HT1080 (cell line): ENCODE measurements at regions not wholly inside any gene's neighbourhood (a gene's known extent, or its start where the extent isn't known, plus 50 kb on each side); places are given as distances from the start of the nearest gene placed in this dataset. TPM values are rescaled to one million over a fixed set of nuclear protein-coding genes. Genes with fewer than 3 reads are reported as not detected.
A peak's percentile ranks its signal among the peaks of the same experiment; 100 is the strongest.

Experiments
- DNase-seq: peaks from one replicate; pipeline ENCODE4 v3.0.0-alpha.2; 2015; ENCODE audit warnings: low read depth
- small RNA-seq: library from RNA; depleted of rRNA; stranded (forward); fragments of <200 nt; gene quantifications from one replicate; pipeline ENCODE3, GENCODE V24; 2014

- no peak for DNase-seq
Measured at GRCh38 chr1:164949771-164950471, 390.9 kb downstream of the PBX1 start.

- no peak for DNase-seq
Measured at GRCh38 chr1:164948101-164948500, 389.1 kb downstream of the PBX1 start.

GRCh38 chr1:164937291-164937690 lies 378.3 kb downstream of the PBX1 start:
- no peak for DNase-seq

- DNase-seq = no peak
Measured at GRCh38 chr1:164932580-164932979, 373.6 kb downstream of the PBX1 start.

- DNase-seq = no peak
Measured at GRCh38 chr1:164930833-164931232, 371.8 kb downstream of the PBX1 start.

- DNase-seq = peak; percentile 3
Measured at GRCh38 chr1:164930241-164930640, 371.3 kb downstream of the PBX1 start.

- no peak for DNase-seq
Measured at GRCh38 chr1:164928232-164928812, 369.3 kb downstream of the PBX1 start.

- DNase-seq = no peak
Measured at GRCh38 chr1:164926107-164926506, 367.1 kb downstream of the PBX1 start.

- DNase-seq = no peak
Measured at GRCh38 chr1:164922585-164922984, 363.6 kb downstream of the PBX1 start.

- DNase-seq = no peak
Measured at GRCh38 chr1:164921493-164921892, 362.5 kb downstream of the PBX1 start.

GRCh38 chr1:164918140-164918539 lies 359.2 kb downstream of the PBX1 start:
- no peak for DNase-seq

GRCh38 chr1:164914208-164914607 lies 355.2 kb downstream of the PBX1 start:
- DNase-seq = no peak

- no peak for DNase-seq
Measured at GRCh38 chr1:164912290-164912689, 353.3 kb downstream of the PBX1 start.

- no peak for DNase-seq
Measured at GRCh38 chr1:164910671-164911070, 351.7 kb downstream of the PBX1 start.

- DNase-seq = no peak
Measured at GRCh38 chr1:164907666-164908065, 348.7 kb downstream of the PBX1 start.

GRCh38 chr1:164905869-164906268 lies 346.9 kb downstream of the PBX1 start:
- no peak for DNase-seq

- DNase-seq = no peak
Measured at GRCh38 chr1:164902491-164902890, 343.5 kb downstream of the PBX1 start.

Small RNA genes in the stretch of these regions (small RNA-seq; reads per million reads assigned to genes)
- gene RNU6-755P = not detected
